HTR-8/SVneo (cell line): ENCODE measurements at regions not wholly inside any gene's neighbourhood (a gene's known extent, or its start where the extent isn't known, plus 50 kb on each side); places are given as distances from the start of the nearest gene placed in this dataset.
"Not testable (repeated sequence)": the region's sequence is repeated elsewhere in the genome, so short reads cannot be mapped to it uniquely, and the experiment has no call there.

Experiments used
- DNase-seq: peaks from one replicate; pipeline ENCODE4 v3.0.0; 2011; ENCODE audit warnings: low spot score, mixed read lengths; ENCODE audit not compliant: insufficient read length
- FAIRE-seq: peaks from 2 replicates; lab custom pipeline; 2011; peaks lifted over from hg19 to GRCh38; lab: Jason Lieb, UNC

DNA sequence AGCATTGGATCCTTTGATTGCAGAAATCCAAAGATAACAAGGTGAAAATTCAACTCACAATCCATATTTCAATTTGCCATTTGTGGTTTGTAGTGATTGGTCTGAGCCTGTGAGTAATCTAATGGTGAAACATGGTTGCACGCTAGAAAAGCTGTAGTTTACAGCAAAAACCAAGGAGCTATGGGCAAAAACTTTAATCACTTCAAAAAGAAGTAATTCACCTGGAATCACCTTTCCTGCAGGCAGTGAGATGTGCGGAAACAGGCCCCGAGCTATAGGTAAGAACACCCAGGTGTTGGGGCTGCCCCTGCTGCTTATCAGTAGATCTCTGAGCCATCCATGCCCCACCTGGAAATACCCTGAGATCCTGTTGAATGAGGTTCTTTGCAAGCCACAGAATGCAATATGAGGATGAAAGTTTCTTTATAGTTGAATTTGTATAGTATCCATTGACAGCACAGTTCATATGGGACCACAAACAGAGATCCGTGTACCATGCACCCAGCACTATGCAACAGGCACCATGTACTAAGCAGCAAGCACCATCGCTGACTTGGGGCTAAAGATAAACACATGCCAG lies 208.2 kb downstream of the SPP2 start:
- no peak for DNase-seq
- FAIRE-seq, result no peak

DNA sequence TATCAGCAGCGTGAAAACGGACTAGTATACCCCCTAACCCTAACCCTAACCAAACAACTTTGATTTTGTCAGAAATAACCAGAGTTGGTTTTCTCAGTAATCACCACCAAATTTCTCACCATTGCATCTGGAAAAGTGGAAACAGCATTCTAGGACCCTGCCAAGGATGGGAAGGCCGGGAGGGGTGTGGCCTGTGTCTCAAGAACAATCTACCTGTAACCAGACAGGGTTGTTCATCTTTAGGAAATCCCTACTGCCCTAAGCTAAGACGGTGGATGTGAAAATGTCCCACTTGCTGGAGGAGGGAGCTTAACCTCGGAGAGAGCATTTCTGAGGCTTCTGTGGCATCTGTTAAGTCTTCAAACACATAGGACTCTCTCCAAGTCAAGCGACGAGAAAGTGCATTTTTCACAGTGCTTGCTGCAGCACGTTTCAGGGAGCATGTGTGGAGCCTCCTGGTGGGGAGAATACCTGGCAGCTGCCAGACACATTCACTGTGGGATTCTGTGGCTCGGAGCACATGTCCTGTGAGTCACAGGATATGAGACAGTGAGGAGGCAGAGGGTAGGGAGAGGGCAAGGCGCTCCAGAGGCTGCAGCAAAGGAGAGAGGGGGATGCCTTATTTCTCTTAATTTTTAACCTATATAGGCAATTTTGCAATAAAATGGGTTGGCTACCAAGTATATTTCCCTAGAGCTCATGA lies 207.5 kb downstream of the SPP2 start:
- FAIRE-seq (peak; percentile 80), DNase-seq (peak; percentile 86)

DNA sequence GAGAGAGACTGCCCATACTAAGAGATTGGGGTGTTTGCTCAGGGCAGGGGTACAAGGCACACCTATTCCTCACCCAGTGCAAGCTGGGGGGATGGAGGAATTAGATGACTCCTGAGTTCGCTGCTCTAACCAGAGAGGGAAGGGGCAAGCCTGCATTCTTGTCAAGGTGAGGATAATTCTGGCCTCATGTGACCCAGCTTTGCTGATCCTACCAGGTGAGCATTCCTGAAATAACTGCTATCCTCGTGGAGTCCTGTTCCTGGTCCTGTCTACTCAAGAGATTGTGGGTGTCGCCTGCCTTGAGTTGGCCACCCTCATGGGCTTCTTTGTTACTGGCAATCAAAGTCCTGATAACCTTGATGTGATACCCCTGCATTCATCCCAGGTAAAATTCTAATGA lies 206.0 kb downstream of the SPP2 start:
- DNase-seq (no peak), FAIRE-seq (no peak)

DNA sequence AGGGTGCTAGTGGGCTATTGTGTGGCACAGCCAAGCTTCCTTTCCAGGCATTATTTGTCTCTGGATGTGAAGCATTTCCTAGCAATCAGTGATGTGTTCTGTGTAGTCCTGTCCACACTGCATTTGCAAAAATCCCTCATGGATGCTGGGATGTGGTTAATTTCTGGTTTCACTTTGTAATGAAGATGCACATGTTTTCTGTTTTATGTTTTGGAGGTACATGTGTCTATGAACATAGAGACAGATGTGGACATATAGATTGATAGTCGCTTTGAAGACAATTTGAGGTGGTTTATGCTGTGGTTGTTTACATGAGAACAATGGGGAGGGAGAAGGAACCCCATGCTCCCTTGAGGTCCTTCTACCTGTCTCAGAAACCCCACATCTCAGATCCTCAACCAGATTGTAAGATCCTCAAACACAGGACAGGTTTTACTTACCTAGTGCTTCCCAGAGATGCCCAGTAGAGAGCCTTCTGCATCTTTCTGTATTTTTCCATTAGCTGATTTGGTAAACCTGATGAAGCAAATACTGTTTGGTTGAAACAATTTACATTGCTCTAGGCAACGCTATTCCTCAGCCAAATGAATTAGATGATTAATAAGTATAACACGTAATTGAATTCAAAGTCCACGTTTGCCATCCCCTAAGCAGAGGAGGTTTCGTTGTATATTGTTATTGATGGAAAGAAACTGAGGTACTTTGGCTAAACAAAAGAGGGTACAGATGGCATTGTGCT lies 204.4 kb downstream of the SPP2 start:
- no peak for FAIRE-seq
- DNase-seq, result no peak

DNA sequence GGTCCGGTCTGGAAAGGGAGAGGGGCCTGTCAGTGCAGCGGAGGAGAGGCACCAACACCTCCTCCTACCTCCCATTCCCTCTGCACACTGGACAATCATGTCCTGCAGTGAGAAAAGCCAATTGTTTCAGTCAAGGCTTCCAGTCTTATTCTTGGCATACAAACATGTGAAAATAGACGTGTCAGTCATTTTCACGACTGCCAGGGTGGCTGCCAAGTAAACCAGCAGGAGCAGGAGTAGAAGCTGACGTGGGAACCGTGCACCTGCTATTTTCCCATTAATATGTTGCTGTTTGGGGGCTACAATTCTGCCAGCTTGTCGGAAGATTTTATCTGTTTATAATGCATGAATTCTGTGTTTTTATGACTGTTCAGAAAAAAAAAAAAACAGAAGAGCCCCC lies 202.3 kb downstream of the SPP2 start:
- DNase-seq, result no peak
- no peak for FAIRE-seq

DNA sequence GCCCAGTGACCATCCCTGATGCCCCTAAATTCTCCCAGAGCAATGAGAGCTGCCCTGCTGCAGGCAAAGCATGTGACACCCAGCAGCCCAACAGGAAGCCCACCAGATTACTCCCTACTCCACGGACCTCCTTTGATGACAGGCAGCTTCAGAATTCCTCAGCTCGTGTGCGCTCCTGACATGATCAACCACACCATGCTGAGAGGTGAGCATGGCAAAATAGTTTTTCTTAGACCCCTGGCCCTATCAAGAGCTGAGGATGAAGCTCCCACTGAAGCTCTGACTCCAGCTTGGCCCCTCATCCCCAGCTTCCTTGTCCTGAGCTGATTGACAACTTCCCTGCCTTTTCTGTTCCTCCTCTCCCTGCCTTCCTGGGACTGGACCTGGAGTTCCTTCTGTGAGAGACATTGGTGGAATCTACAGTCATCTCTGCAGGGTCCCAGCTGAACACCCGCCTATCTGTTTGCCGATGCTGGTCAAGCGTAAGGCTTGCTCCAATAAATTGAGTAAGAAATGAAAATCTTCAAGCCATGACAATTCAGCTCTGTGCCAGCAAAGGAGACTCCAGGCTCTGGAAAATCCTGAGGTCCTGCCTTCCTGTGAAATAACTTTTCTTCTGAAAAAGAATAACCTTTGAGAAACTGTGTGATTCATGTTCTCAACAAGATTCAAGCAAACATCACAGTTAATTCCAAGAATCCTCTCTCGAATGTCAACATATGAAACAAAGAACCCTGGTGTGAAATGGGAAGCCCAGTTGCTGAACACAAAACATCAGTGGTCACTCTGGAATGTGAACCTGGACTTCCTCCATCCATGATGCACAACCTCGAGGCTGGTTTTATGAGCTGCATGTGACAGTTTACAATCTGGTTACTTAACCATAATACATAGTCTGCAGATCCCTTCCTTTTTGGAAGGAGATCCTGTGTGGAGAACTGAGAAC lies 201.1 kb downstream of the SPP2 start:
- FAIRE-seq (peak; percentile 73), DNase-seq (peak; percentile 61)

DNA sequence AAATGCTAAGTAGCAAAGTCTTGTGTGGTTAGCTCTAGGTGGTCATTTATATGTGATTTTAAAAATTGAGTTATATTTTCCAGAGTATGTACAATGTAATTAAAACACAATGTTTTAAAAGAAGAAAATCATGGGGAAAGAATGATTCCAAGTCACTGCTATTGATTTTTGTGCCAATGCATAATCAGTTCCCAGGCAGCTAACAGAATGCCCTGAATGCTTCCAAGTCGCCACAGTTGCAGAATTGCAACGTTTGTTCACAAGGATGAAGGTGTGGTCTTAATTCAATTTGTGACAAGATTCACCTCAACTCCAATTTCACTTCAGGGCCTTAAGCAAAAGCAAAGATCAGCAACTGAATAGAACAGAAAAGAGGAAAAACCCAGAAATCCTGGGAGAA lies 200.4 kb downstream of the SPP2 start:
- DNase-seq (no peak), FAIRE-seq (no peak)

DNA sequence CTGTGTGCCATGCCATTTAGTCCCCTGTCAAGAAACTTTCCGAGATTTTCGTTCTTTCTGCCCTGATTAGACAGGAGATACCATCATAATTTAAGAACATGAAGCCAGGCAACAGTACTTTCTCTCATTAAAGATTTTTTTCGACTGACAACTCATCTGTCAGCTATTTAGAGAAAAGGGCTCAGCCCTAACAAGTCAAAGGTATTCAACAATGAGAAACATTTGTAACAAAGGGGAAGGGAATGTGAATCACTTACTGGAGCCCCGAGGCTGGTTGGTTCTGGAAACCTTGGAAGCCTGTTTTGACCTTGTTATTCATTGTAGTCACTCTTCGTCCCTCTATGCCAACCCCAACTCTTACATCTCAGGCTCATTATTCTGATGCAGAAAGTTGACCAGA lies 199.4 kb downstream of the SPP2 start:
- FAIRE-seq (peak; percentile 31), DNase-seq (peak; percentile 50)

DNA sequence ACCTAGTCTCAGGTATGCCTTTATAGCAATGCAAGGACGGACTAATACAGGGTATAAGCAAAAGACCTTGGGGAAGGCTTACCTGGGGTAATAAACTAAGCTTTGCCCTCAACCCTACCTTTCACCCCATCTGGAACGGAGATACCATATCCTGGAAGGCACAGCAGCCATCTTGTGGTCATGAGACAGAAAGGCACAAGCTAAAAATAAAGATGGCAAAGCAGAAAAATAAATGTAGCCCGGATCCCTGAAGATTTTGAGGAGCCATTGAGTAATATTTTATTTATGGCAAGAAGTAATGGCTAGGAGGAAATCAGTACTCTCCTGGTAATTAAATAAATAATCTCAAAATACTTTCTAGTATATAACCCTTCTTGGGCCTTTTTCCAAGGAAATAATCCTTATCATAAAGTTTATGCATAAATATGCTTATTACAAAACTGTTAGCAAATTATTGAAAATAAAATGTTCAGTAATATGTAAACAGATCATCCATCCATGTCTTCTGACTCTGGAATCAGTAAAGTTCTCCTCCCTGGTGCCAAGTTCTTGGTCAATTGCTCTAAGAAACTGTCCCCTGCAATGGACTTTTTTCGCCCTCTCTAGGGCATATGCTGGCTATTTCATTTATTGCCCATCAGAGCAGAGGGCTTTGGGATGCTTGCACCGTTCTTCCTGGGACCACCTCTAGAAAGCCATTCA lies 198.7 kb downstream of the SPP2 start:
- FAIRE-seq, result no peak
- no peak for DNase-seq

DNA sequence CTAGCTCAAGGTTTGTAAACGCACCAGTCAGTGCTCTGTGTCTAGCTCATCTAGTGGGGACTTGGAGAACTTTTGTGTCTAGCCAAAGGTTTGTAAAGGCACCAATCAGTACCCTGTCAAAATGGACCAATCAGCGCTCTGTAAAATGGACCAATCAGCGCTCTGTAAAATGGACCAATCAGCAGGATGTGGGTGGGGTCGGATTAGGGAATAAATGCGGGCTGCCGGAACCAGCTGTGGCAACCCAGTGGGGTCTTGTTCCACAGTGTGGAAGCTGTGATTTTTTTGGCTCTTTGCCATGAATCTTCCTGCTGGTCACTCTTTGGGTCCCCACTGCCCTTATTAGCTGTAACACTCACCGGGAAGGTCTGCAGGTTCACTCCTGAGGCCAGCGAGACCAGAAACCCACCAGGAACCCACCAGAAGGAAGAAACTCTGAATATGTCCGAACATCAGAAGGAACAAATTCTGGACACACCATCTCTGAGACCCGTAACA lies 197.8 kb downstream of the SPP2 start:
- DNase-seq, FAIRE-seq: not testable (repeated sequence)

DNA sequence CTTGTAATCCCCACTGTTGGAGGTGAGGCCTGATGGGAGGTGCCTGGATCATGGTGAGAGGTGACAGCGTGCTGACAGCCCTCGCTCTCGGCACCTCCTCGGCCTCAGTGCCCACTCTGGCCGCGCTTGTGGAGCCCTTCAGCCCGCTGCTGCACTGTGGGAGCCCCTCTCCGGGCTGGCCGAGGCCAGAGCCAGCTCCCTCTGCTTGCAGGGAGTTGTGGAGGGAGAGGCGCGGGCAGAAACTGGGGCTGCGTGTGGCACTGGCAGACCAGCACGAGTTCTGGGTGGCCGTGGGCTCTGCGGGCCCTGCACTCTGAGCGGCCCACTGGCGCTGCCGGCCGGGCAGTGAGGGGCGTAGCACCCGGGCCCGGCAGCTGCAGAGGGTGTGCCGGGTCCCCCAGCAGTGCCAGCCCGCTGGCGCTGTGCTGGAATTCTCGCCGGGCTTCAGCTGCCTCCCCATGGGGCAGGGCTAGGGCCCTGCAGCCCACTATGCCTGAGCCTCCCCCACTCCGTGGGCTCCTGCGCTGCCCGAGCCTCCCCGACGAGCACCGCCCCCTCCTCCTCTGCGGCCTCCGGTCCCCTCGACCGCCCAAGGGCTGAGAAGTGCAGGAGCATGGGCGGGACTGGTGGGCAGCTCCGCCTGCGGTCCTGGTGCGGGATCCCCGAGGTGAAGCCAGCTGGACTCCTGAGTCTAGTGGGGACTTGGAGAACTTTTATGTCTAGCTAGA lies 197.1 kb downstream of the SPP2 start:
- DNase-seq, result no peak
- FAIRE-seq, result no peak

DNA sequence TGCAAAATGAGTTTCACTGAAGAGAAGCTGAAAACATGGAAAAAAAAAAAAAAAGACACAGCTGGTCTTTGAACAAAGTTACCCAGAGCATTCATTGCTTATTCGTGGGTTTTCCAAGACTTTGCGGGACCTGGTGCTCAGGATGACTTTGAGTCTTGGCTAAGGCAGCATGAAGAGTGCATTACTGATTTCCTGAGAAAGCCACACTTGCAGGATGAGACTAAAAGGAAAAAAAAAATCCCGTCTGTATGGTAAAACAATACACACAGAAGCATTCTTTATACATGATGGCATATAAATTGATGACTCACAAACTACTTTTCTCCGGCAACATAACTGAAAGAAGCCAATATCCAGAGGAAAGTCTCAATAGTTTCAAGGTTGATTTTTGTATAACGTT lies 195.4 kb downstream of the SPP2 start:
- FAIRE-seq (no peak), DNase-seq (peak; percentile 76)

DNA sequence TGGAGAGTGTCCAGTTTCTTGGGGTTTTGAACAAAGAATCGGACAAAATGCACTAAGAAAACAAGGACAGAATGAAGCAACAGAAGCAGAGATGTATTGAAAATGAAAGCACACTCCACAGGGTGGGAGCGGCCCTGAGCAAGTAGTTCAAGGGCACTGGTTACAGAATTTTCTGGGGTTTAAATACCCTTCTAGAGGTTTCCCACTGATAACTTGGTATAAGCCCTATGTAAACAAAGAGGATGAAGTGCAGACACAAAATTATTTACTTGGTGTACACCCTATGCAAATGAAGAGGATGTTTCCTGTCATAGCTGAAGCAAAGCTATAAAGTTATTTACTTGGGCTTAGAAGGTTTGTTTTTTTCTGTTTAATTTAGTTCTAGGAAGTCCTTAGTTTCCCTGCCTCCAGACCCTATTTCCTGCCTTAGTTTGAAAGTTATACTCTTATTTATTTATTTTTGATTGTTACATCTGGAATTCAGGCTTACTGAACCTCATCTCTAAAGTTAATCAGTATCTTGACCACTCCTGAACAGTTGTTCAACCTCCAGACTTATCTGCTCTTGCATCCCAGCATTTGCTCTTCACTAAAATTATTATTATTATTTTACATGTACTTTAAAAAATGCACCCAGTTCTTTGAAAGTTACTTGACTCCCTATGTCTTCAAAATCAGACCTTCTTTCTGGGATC lies 193.5 kb downstream of the SPP2 start:
- FAIRE-seq, result no peak
- DNase-seq, result no peak

DNA sequence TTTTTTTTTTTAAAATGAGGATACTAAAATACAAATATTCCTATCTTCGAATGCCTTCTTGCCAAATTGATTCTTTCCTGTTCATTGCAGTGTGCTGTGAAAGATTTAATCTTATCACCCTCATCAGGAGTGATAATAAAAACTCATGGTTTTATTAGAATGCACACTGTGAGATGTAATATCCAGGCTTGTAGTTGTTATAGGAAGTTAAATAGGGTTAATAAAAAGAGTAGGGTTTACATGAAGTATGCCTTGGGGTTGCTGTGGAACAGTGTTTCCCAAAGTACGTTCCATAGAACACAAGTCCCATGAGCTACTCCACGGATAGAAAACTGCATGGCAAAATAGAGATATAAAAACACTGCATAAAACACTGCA lies 191.9 kb downstream of the SPP2 start:
- no peak for DNase-seq
- no peak for FAIRE-seq

DNA sequence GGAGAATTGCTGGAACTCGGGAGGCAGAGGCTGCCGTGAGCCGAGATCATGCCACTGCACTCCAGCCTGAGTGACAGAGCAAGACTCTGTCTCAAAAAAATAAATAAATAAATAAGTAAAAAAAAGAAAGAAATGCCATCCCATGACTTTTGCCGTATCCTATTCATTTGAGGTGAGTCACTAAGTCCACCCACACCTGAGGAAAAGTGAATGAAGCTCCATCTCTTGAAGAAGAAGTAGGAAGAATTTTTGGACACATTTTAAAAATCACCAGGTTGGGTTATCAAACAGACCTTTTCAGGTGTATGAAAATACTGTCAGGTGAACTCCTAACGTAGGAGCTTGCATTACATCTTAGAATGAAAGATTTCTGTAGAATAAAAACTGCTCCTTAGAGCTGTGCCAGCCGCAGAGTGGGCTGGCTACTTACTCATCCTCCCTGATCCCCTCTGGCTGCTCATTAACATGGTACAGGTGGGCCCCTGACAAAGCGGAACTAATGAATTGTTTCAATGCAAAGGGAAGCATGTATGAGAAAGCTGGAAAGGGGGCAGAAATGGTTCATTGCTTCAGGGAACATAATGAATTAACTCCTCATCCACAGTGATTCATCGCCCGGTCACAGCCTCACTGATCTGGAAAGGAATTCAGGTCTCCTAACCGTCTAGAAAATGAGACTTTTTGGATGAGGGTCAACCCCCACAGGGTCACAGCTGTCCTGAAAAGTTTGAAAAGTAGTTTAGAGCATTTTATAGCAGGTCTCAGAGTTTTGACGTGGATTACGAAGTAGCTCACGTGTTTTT lies 191.4 kb downstream of the SPP2 start:
- FAIRE-seq, result peak; percentile 66

DNA sequence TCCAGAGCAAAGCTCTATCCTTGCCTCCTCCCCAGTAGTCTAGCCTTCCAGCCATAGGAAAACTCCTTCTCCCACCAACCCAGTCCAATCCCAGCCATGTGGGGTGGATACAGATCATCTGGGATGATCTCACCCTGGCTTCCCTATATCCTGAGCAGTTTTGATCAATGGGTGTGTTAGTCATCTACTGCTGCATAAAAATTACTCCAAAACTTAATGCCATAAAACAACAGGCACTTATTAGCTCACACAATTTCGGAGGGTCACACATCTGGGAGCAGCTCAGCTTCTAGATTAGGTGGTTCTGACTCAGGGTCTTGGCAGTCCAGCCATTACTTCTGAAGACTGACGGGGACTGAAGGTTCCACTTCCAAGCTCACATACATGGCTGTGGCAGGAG lies 190.4 kb downstream of the SPP2 start:
- DNase-seq (no peak), FAIRE-seq (peak; percentile 72)

More for the DNA sequence above, 191.4 kb downstream of the SPP2 start:
- DNase-seq, result peak; percentile 26

DNA sequence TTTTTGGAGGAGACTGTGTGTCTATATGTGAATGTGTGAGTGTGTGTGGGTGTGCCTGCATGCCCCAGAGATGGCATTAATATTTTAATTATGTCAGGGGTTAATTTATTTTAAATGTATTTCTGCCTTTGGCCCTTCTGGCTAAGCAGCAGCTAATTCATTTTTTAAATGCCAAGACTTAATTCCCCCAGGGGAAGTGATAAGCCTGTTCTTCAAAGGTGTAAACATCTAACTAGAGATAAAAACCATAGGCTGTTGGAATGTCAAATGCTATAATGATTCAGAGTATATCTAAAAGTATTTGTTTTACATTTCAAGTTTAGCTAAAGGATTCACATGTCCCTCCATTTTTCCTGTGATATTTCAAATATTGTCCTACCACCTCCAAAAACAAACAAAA lies 184.7 kb downstream of the SPP2 start:
- no peak for FAIRE-seq

DNA sequence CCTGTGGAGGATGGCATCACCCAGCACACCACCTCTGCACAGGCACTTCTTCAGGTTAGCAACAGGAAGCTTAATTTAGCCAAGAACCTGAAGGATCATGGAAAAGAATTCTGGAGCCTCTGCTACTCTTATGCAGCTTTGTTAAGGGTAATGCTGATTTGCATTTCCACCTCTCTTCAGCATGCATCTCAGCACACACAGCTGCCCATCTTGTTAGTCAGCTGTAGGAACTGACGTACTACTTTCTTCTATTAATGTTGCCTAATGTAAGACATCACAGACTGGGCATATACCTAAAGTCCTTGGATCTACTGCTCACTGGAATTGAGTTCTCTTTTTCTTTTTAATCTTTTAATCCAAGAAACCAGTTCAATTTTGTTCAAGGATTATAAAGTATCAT lies 181.0 kb downstream of the SPP2 start:
- DNase-seq, result no peak
- FAIRE-seq, result no peak

More for the DNA sequence above, 184.7 kb downstream of the SPP2 start:
- DNase-seq, result no peak
